ENCODE measurements at regions not wholly inside any gene's neighbourhood (a gene's known extent, or its start where the extent isn't known, plus 50 kb on each side); places are given as distances from the start of the nearest gene placed in this dataset.

GRCh38 chr5:5005353-5005752 is 134.8 kb upstream of the ADAMTS16 start:
- no peak for TF ChIP-seq CTCF (IDR thresholded peaks at IDR 0.05; ENCODE audit: extremely low read depth in 1 of 2, insufficient read depth in 1 of 2, low read depth in 1 of 2, low read length in 2 of 2)
- no peak for TF ChIP-seq EZH2 (IDR thresholded peaks at IDR 0.05; ENCODE audit: borderline replicate concordance, low read depth, low read length, severe bottlenecking)
- no peak for TF ChIP-seq POLR2AphosphoS5 (IDR thresholded peaks at IDR 0.05; ENCODE audit: insufficient read depth, low read depth, low read length)
- TF ChIP-seq MYC (IDR thresholded peaks at IDR 0.05; ENCODE audit: low read depth, low read length): no peak
- no peak for TF ChIP-seq MAX (IDR thresholded peaks at IDR 0.05; ENCODE audit: insufficient read depth, insufficient read length)
- TF ChIP-seq POLR2A (IDR thresholded peaks at IDR 0.05; ENCODE audit: low read depth, low read length): no peak
- TF ChIP-seq FOS (IDR thresholded peaks at IDR 0.05; ENCODE audit: borderline replicate concordance, insufficient read depth, low read length): no peak
- no peak for TF ChIP-seq JUN (IDR thresholded peaks at IDR 0.05; ENCODE audit: borderline replicate concordance, insufficient read depth, insufficient read length, low read depth)
